ENCODE measurements at regions not wholly inside any gene's neighbourhood (a gene's known extent, or its start where the extent isn't known, plus 50 kb on each side); places are given as distances from the start of the nearest gene placed in this dataset.

- DNase-seq: no peak
Measured at GRCh38 chr2:120867290-120868241, 131.9 kb downstream of the GLI2 start.

DNA sequence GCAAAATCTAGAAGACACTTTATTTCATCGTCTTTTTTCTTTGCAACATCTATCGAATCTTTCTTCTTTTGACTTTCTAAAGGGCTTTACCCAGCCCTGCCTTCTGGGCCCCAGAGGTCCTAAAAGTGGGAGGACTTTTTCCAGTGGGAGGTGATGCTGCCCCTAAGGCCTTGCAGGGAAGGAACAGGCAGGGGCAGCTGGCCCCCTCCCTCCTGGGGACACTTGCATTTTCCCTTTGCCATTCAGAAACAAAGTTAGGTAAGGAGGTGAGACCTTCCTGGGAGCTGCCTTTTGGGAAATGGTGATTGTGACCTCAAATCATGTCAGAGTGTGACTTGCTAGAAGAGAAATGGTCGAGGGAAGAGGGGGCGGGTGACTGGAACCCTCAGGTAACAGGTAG lies 132.7 kb downstream of the GLI2 start:
- DNase-seq: no peak

DNA sequence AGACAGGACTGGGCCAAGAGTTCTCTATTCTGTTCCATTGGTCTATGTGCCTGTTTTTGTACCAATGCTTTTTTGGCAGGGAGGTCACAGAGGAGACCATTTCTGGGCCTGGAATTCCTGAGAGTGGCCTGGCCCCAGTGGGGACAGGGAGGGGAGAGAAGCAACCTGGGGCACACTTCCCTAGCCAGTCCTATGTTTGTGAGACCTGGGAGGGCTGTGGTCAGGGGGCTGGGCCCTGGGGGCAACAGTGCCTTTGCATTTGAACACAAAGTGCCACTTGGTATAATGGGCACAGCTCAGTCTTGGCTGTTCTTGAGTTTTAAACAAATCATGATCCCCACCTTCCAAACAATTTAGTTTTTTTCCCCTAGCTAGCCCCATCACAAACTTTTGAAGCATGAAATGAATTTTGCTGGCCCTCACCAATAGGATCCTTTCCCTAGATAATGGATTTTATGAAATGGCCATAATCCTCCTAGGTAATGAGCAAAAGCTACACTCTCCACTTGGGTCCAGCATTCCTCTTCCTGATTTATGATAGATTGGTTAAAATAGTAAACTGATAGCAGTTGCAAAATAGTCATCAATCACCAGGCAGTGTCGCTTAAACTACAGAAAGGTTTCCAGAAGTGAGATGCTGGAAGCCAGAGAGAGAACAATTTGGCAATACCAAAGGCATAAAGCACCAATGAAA lies 133.5 kb downstream of the GLI2 start:
- DNase-seq: no peak

- no peak for DNase-seq
Measured at GRCh38 chr2:120869730-120870466, 134.2 kb downstream of the GLI2 start.

- DNase-seq: no peak
Measured at GRCh38 chr2:120870467-120870788, 134.8 kb downstream of the GLI2 start.

DNA sequence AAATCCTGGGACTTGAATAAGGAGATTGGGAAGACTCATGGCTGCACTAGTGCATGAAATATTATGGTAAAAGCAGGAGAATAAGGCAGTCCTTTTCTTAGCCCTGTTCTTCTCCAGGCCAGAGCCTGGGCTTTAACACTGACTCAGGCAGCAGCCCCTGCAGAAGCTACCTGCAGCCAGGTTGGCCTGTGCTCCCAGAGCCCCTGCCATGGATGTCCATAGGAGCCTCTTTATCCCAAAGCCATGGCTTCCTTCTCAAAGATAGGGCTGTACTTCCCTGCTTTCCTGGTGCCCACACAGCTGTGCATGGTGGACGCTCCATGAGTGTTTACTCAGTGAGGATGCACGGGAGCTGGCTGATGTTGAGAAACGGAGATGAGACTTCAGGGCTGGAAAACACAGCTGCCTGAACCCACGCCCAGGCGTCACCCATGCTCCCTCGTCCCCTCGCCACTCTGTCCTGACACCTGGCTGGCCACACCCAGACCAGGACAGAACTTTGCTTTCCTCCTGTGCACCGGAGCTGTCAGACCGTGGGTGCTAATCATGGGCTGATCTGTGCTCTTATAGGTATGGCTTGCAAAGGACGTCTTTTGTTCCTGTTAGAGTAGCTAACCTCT lies 135.5 kb downstream of the GLI2 start:
- no peak for DNase-seq

GRCh38 chr2:120871881-120872620 lies 136.4 kb downstream of the GLI2 start:
- DNase-seq: no peak

- DNase-seq: no peak
Measured at GRCh38 chr2:120873958-120874887, 138.6 kb downstream of the GLI2 start.

- DNase-seq: no peak
Measured at GRCh38 chr2:120874888-120875275, 139.2 kb downstream of the GLI2 start.

GRCh38 chr2:120875431-120875830 lies 139.8 kb downstream of the GLI2 start:
- no peak for DNase-seq

- DNase-seq: no peak
Measured at GRCh38 chr2:120876526-120877280, 141.0 kb downstream of the GLI2 start.

DNA sequence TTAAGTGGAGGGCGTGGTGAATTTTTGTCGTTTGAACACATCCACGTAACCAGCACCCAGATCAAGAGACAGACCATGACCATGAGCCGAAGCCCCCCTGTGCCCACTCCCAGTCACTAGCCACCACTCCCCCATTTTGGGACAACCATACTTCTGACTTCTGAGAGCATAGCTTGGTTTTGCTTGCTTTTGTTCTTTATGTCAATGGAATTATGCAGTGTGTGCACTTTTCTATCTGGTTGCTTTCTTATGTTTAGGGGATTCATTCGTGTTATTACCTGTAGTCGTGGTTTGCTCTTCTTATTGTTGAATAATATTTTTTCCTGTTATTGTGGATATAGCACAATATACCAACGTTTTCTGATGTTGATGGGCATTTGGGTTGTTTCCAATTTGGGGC lies 141.7 kb downstream of the GLI2 start:
- DNase-seq: no peak

DNA sequence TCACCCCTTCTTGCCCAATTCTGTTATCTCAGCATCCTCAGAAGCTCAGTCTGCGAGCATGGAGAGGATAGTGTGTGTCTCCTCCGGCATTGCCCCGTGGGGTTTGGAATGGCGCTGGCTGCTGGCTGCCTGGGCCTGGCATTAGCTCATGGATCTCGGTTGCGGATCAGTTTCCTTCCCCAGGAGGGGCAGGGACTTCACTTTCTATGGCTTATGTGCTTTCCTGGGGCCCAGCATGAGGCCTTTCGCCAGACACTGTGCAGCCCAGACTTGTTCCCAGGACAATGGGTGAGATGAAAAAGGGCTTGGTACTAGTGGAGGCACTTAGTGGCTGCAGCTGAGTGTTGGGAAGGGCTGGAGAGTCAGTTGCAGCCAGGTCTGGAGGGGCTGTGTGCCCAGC lies 143.3 kb downstream of the GLI2 start:
- no peak for DNase-seq

- peak; percentile 76 for DNase-seq
Measured at GRCh38 chr2:120879431-120880295, 144.0 kb downstream of the GLI2 start.

GRCh38 chr2:120880381-120880780 lies 144.7 kb downstream of the GLI2 start:
- peak; percentile 80 for DNase-seq

DNA sequence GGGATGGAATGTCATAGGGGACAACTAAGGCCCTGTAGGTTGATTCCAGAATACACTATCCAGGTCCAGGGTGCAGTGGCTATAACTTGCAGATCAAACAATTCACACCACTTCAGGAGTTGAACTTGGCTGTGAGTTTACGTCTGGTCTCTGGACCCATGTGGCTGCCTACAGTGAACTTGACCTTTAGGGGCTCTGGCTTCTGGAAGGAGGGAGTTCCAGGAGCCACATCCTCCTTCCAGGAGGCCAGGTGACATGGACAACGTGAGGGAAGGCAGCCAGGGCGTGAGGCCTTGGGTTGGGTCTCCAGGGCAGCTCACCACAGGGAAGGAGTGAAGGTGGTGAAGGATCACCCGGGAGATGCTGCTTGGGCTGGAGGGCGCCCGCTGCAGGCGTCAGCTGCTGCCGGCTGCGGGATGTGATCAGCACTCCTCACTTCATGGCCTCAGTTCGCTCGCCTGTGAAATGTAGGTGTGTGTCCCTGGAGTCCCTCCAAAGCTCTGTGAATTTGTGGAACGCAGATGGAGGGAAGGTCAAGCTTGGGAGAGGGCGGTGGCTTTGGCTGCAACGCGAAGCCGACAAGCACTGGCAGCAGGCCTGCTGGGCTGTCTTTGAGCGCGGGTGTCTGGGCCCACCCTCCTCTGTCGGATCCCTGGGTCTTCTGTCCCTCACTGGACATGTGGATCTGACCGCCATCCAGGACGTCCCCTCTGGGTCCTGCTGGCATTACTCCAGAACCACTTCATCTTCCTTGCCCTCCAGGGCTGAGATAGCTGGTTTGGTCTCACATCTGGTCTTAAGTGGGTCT lies 146.5 kb downstream of the GLI2 start:
- DNase-seq: no peak

- no peak for DNase-seq
Measured at GRCh38 chr2:120883607-120884440, 148.2 kb downstream of the GLI2 start.

Measured in RPMI8226 (cell line).